ENCODE measurements at regions not wholly inside any gene's neighbourhood (a gene's known extent, or its start where the extent isn't known, plus 50 kb on each side); places are given as distances from the start of the nearest gene placed in this dataset.

DNA sequence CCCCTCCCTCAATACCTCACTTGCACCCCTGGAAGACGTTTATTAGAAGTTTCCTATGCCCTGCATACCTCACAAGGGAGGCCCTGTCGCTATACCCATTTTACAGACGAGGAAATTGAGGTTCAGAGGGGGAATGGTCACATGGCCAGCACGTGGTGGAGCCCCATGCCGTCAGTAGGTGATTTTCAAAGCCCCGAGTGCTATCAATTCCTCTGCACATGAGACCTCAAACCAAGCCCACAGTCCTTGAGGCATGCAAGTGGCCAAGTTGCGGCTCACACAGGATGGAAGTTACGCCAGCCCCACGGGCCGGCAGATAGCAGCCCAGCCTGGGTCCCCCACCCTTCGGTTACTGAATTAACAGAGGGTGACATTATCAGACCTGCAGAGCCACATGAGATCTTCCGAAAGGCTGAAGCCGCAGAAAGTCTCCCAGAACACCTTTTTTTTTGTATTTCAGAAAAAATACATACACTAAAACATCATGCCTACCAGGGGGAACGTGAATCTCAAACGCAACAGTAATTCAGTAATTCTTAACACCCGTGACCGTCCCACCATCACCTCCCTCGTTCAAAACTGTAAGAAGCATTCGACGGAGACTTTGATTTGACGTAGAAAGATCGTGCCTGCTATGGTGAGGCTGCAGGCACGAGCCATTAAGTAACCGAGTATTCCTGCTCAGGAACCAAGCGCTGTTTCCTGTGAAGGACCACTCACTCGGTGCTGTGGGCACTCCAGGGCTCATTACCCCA lies 129.0 kb downstream of the RFLNA start:
- DNase-seq, result no peak

DNA sequence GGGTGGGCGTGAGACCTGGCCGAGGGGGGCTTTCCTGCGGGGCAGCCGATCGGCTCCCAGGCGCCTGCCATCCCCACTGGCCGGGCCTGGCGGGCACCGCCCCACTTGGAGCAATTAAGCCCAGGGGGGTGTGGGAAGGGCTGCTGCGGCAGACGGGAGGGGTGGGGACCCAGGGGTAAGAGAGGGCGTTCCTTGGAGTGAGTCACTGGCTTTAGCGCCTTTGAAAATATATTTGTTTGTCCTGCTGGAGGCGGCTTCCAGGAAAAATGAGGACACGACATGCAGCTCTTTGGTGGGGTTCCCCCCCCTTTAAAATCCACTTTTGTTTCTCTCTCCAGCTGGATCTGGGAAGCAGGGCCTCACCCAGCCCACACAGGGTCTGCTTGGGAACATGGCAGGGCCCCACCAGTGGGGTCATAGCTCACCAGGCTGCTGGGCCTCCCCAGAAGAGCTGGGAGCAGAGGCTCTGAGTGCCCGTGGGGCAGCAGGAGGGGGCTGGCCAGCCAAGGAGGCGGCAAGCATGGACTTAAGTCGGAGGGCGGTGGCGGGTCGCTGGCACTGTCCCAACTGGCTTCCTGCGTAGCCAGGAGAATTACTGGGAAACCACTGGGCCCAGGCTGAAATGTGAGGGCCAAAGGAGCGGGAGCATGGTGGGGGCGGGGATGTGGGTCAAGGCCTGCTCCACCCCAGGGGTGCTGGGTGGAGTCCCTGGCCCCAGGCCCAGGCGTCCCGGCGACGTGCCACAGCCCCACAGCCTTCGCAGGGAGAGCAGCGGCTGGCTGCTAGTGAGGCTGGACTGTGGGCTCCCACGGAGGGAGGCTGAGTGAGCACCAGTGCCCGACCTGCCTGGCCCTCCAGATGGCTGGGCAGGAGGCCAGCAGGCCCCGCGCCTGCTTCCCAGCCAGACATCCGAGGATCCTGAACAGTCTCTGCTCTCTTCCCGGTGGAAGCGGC lies 128.0 kb downstream of the RFLNA start:
- DNase-seq, result no peak

DNA sequence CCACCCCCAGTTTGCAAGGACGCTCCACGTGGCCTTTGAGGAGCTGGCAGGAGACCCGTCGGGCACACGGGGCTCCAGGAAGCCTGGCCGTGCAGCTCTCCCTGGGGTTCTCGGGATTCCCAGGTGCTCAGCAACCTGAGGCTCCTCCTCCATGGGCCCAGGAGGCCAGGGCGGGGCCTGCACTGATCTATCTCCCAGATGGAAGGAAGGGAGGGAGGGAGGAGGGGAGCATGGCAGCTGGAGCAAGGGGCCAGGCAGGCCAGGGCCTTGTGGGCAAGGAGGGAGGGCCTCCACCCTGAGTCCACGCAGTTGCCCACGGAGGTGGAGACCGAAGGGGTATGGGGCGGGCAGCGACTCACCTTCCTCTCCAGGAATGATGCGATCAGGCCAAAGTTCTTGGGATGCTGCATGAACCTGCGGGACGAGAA lies 127.3 kb downstream of the RFLNA start:
- no peak for DNase-seq

DNA sequence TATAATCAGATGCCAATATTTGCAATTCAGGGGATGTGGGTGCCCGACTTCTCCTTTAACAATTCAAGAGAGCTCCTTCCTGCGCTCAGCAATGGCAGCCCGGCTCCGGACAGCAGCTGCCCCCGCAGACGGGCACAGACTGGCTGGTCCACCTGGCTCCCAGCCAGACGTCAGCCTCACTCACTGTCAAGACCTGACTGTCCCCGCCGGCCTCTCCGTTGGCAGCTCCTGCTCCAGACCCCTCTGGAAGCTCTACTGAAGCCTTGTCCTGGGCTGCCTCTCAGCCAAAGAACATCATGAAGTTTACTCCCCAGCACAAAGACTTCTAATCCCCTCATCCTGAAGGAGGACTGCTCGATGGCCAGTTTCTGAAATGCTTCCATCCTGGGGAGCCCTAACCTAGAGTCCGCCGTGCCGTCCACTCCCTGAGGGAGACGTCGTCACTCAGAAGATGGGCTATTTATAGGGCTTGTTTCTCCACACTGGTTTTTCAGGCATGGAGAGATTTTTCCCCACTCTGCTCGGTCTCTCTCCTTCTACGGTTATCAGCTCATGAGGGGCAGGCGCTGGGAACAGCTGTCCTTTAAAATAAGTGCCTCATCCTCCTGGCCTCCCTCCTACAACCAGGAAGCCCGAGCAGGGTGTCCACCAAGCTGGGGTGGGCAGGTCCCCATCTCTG lies 126.2 kb downstream of the RFLNA start:
- no peak for DNase-seq

- DNase-seq, result no peak
Measured at GRCh38 chr12:124420041-124420995, 125.4 kb downstream of the RFLNA start.

GRCh38 chr12:124419292-124420040 lies 124.6 kb downstream of the RFLNA start:
- DNase-seq, result no peak

DNA sequence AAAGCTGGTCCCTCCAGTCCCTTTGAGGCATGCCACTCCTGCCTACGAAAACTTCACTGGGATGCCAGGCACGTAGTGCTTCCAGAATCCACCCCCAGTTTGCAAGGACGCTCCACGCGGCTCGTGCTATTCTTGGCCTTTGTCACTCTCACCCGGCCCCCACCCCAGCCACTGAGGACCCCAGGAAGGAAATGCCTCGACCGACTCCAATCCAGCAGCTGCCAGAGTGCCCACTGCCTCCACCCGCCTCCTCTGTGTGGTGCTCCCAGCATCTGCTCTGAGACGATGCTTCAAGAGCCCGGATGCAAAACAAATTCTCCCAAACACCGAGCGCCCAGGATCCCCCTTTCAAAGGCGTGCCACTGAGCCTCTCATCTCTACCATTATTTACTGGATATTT lies 123.9 kb downstream of the RFLNA start:
- no peak for DNase-seq

DNA sequence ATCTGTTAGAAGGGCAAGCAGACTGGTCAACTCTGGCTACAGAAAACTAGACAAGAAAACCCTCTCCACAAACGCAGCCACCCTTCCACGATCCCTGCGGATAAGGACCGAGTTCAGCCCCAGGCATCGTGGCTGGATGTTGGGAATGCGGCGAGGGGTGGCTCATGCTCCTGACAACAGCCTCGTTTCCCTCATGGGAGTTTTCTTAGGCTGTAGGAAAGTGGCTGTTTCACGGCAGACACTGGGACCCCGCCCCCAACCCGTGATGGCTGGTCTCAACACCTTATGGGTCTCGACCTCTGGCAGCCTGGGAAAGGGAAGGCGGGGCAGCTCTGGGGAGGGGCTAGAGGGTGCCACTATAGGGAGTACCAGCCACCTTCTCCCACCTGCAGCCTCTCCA lies 123.3 kb downstream of the RFLNA start:
- DNase-seq, result no peak

- no peak for DNase-seq
Measured at GRCh38 chr12:124416516-124417395, 121.9 kb downstream of the RFLNA start.

GRCh38 chr12:124415064-124415463 lies 120.2 kb downstream of the RFLNA start:
- DNase-seq, result no peak

GRCh38 chr12:124413915-124414314 lies 119.0 kb downstream of the RFLNA start:
- DNase-seq, result no peak

GRCh38 chr12:124413401-124413800 lies 118.5 kb downstream of the RFLNA start:
- DNase-seq, result no peak

DNA sequence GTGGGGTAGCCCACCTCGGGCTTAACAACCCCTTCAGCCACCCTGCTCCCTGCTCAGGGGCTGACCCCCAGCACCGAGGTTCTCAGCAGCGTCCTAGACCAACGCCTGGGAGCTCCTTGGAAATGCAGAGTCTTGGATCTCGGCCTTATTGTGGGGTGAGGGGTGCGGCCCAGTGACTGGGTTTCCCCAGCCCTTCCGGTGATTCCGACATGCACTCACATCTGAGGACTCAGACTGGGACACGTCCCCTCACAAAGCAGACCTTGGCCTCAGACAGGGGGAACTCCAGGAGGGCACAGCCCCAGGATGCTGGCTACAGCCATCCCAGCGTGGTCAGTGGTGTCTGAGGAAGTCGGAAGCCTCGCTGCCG lies 117.7 kb downstream of the RFLNA start:
- DNase-seq, result no peak

- no peak for DNase-seq
Measured at GRCh38 chr12:124411953-124412645, 117.2 kb downstream of the RFLNA start.

- no peak for DNase-seq
Measured at GRCh38 chr12:124411281-124411878, 116.5 kb downstream of the RFLNA start.

DNA sequence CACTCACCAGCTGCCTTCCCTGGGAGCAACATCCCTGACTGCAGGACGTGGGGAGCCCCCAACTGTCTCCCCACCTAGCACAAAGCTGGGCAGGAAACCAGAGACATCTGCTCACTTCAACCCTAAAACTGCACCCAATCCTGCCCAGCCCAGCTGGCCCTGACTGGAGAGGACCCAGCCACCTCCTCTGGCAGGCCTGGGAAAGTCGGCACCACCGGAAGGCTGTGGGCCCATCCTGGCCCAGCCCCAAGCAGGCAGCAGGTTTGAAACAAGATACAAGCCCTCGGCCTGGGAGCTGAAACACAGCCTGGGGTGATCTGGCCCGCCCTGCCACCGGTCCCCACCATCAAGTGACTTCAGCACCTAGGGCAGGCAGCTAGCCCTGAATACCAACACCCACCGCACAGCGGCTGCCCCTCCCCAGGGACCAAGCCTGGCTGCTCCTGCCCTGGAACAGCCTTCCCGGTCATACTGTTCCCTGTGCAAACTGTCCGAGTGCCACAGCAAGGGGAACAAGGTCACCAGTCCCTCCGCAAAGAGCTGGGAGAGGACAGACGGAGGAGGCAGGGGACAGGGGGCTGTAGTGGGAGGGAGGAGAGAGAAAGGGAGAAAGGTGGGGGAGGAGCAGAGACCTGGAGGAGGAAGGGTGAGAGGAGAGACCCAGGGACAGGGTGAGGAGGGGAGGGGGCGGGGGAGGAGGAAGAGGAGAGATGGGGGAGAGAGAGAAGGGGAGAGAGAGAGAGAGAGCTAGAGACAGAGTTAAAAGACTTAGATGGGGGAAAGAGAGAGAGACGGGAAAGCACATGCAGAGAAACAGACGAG lies 115.7 kb downstream of the RFLNA start:
- no peak for DNase-seq

DNA sequence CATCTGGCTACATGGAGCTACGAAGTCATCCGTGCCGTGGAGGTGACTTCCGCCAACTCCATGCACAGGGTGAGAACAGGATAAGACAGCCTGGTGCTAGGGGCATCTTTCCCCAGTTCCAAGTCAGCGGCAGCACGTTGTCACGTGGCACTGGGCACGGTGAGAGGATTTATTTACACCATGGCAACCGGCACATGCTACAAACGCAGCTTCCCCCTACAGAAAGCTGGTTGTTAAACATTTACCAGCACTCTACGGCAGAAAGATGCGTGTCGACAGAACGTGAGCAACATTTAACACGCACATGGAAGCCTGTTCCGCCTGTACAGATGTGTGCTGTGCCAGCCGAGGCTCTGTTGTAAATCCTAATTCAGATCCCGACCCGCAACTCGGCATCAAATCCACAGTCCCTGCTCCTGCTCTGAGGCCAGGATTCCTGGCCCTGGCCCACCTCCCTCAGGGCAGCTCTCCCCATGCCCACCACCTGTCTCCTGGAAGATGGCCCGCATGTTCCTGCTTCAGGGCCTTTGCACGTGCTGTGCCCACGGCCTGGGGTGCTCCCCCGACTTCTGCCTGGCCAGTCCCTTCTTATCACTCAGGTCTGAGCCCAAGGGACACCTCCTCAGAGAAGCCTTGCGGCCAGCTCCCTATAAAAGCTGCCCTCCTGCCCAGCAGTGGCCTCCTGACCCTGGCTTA lies 114.1 kb downstream of the RFLNA start:
- no peak for DNase-seq

DNA sequence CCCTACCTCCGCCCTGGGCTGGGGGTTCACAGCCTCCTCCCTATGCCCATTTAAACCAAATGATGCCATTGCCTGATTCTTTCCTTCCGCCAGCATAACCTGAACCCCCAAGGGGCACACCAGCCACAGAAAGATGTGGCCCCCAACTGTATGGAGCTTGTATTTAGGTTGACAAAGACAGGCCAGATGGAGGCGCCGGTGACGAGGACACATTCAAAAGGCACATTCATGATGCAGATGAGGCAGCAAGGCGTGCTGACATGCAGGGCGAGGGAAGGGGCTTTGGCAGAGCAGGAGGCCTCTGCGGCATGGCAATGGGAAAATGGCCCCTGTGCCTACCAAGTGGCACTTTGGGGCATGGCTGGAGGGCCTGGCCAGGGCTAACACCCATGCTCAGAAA lies 112.2 kb downstream of the RFLNA start:
- DNase-seq, result no peak

All from activated CD4-positive, alpha-beta T cell treated with anti-CD3 and anti-CD28 coated beads, Interleukin-2, amount 50 U/mL, for 1 hour (primary cell).